Mucosa of stomach (tissue), 1 donor: ENCODE measurements at regions not wholly inside any gene's neighbourhood (a gene's known extent, or its start where the extent isn't known, plus 50 kb on each side); places are given as distances from the start of the nearest gene placed in this dataset.

Source experiments
- H3K27me3 ChIP-seq: one replicate; pipeline ENCODE4 v1.7.0; 2013; ENCODE audit warnings: mild to moderate bottlenecking, low read length; ENCODE audit not compliant: control insufficient read depth, insufficient read depth
- H3K36me3 ChIP-seq: one replicate; pipeline ENCODE4 v1.7.0; 2013; ENCODE audit warnings: low read length; ENCODE audit not compliant: control insufficient read depth, insufficient read depth
- H3K4me1 ChIP-seq: one replicate; pipeline ENCODE4 v1.7.0; 2013; ENCODE audit warnings: mild to moderate bottlenecking, low read length; ENCODE audit not compliant: control insufficient read depth, insufficient read depth
- H3K4me3 ChIP-seq: one replicate; pipeline ENCODE4 v1.7.0; 2013; ENCODE audit warnings: low read length
- H3K9ac ChIP-seq: one replicate; pipeline ENCODE4 v1.7.0; 2013; ENCODE audit warnings: mild to moderate bottlenecking, low read length, moderate library complexity
- H3K9me3 ChIP-seq: one replicate; pipeline ENCODE4 v1.7.0; 2013; ENCODE audit warnings: mild to moderate bottlenecking, low read length, moderate library complexity; ENCODE audit not compliant: control insufficient read depth
- donor health status: Pancreatic carcinoma.

- Histone ChIP-seq H3K9me3 (no peaks in the 10 kb centered on the region), H3K27me3 (no peaks in the 10 kb centered on the region), H3K36me3 (no peaks in the 10 kb centered on the region), H3K9ac (no peak overlapping the region), H3K4me3 (no peak overlapping the region), H3K4me1 (no peaks in the 10 kb centered on the region)
These were observed 78.1 kb upstream of the RAB4A start for GRCh38 chr1:229192853-229193252.

GRCh38 chr1:229194096-229194495 lies 76.8 kb upstream of the RAB4A start:
- H3K36me3 ChIP-seq: no peaks in the 10 kb centered on the region
- H3K9me3 ChIP-seq: no peaks in the 10 kb centered on the region
- peaks cover 3% of the 10 kb centered on the region for H3K4me1 ChIP-seq
- H3K27me3 ChIP-seq: no peaks in the 10 kb centered on the region
- no peak overlapping the region for H3K4me3 ChIP-seq
- H3K9ac ChIP-seq: no peak overlapping the region

DNA sequence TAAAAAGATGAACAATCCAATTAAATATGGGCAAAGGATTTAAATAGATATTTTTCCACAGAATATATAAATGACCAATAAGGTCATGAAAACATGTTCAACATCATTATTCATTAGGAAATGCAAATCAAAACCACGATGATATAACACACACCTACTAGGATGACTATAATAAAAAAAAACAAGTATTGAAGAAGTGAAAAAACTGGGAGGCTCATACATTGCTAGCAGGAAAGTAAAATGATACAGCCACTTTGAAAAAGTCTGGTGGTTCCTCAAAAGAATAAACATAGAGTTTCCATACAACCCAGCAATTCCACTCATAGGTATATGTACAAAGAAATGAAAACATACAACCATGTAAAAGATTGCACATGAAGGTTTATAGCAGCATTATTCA lies 75.7 kb upstream of the RAB4A start:
- Histone ChIP-seq H3K9ac (no peak overlapping the region), H3K9me3 (no peaks in the 10 kb centered on the region), H3K27me3 (no peaks in the 10 kb centered on the region), H3K4me1 (peaks cover 14% of the 10 kb centered on the region), H3K4me3 (no peak overlapping the region), H3K36me3 (no peaks in the 10 kb centered on the region)

DNA sequence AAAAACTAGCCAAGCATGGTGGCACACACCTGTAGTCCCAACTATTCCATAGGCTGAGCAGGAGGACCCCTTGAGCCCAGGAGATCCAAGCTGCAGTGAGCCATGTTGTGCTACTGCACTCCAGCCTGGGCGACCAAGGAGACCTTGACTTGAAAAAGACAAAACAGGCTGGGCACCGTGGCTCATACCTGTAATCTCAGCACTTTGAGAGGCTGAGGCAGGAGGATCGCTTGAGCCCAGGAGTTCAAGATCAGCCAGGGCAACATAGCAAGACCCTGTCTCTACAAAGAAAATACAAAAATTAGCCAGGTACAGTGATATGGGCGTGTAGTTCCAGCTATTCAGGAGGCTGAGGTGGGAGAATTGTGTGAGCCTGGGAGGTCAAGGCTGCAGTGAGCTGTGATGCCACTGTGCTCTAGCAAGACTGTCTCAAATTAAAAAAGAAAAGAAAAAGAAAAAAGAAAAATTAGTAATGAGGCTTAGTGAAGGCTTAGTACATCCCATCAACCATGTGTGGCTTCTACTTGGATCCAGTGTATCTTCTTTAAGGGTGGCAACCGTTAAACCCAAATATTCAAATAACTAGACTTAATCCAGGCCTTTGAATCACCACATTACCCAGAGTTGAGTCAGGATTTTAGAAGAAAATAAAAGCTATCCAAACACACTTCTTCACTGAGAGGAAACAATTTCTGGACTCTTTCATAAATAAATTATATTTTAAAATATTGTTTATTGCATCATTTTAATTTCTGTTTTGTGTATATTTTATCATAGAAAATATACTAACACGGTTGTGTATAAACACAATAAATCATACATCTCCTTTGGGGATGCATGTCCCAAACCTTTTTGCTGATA lies 74.3 kb upstream of the RAB4A start:
- Histone ChIP-seq H3K4me1 (peaks cover 15% of the 10 kb centered on the region), H3K27me3 (no peaks in the 10 kb centered on the region), H3K9me3 (no peaks in the 10 kb centered on the region), H3K4me3 (no peak overlapping the region), H3K36me3 (no peaks in the 10 kb centered on the region), H3K9ac (no peak overlapping the region)

DNA sequence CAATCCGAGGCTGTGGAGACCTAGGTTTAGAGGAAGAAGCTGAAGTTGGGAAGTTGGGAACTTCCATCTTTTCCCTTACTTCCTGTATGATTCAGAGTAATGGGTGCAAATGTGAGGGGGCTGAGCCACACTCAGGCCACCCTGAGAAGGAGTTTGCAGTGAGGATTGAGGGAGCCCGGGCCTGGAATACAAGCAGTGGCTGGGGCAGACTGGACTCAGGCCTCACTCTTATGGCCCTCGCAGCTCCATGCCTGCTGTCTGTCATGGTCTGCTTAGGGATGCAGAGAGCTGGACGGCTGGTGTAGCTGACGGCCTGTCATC lies 73.7 kb upstream of the RAB4A start:
- no peak overlapping the region for H3K4me3 ChIP-seq
- H3K4me1 ChIP-seq: peaks cover 15% of the 10 kb centered on the region
- H3K36me3 ChIP-seq: no peaks in the 10 kb centered on the region
- no peak overlapping the region for H3K9ac ChIP-seq
- H3K9me3 ChIP-seq: no peaks in the 10 kb centered on the region
- no peaks in the 10 kb centered on the region for H3K27me3 ChIP-seq

GRCh38 chr1:229199261-229200243 lies 71.4 kb upstream of the RAB4A start:
- no peak overlapping the region for H3K4me3 ChIP-seq
- H3K36me3 ChIP-seq: no peaks in the 10 kb centered on the region
- H3K27me3 ChIP-seq: no peaks in the 10 kb centered on the region
- no peaks in the 10 kb centered on the region for H3K9me3 ChIP-seq
- peaks cover 15% of the 10 kb centered on the region for H3K4me1 ChIP-seq
- no peak overlapping the region for H3K9ac ChIP-seq

- H3K9me3 ChIP-seq: no peaks in the 10 kb centered on the region
- H3K36me3 ChIP-seq: no peaks in the 10 kb centered on the region
- no peaks in the 10 kb centered on the region for H3K27me3 ChIP-seq
- H3K4me3 ChIP-seq: no peak overlapping the region
- H3K4me1 ChIP-seq: peaks cover 25% of the 10 kb centered on the region
- H3K9ac ChIP-seq: no peak overlapping the region
These were observed 67.7 kb upstream of the RAB4A start for GRCh38 chr1:229203030-229203751.

DNA sequence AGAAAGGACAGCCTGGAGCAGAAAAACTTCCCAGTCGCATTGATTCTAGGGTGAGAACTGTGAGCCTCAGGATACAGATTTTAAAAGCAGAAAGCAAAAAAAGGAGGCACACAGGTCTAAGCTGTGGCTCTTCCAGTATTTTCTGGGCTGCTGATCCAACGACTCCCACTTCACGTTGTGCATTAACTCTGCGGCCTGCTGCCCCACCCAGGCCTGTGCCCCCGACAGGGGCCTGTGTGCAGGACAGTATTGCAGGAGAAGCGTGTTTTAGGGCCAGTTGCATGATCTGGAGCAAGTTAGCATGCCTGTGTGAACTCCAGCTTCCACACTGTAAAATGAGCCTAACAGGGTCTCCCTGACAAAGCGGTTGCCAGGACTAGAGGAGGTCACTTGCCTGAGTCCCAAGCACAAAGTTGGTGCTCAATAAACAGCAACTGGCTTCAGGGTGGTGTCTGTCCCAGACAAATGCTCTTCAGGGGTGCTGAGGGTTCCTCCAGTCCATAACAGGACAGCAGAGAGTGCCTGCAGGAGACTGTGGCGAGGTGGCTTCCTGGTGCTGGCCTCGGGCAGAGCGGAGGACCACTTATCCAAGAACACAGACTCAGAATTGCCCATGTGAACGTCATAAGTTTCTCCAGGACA lies 66.8 kb upstream of the RAB4A start:
- Histone ChIP-seq H3K9me3 (no peaks in the 10 kb centered on the region), H3K36me3 (no peaks in the 10 kb centered on the region), H3K27me3 (no peaks in the 10 kb centered on the region), H3K9ac (no peak overlapping the region), H3K4me1 (peaks cover 29% of the 10 kb centered on the region), H3K4me3 (no peak overlapping the region)

GRCh38 chr1:229204921-229205777 lies 65.8 kb upstream of the RAB4A start:
- no peaks in the 10 kb centered on the region for H3K27me3 ChIP-seq
- H3K4me3 ChIP-seq: no peak overlapping the region
- no peaks in the 10 kb centered on the region for H3K9me3 ChIP-seq
- no peaks in the 10 kb centered on the region for H3K36me3 ChIP-seq
- no peak overlapping the region for H3K9ac ChIP-seq
- peaks cover 29% of the 10 kb centered on the region for H3K4me1 ChIP-seq

DNA sequence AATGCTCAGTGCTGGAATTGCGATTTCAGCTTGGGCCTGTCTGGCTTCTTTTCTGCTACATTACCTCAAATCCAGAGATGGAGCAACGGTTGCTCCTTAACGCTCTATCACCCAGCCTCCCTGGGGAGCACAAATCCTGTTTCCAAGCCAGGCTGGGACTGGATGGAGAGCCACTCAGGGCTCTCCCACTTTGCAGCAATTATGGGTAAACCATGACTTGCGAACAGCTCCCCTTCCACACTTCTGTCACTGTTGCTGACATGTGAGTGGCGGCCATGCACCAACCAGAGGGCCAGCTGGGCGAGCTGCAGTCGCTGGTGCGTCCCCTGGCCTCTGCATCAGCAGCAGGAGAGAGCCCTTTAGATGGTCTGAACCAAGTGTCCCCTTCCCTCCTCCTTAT lies 65.1 kb upstream of the RAB4A start:
- H3K4me3 ChIP-seq: no peak overlapping the region
- H3K9me3 ChIP-seq: no peaks in the 10 kb centered on the region
- H3K36me3 ChIP-seq: no peaks in the 10 kb centered on the region
- H3K9ac ChIP-seq: no peak overlapping the region
- peaks cover 29% of the 10 kb centered on the region for H3K4me1 ChIP-seq
- no peaks in the 10 kb centered on the region for H3K27me3 ChIP-seq

GRCh38 chr1:229207916-229208315 lies 63.0 kb upstream of the RAB4A start:
- Histone ChIP-seq H3K4me3 (no peak overlapping the region), H3K9me3 (no peaks in the 10 kb centered on the region), H3K27me3 (no peaks in the 10 kb centered on the region), H3K36me3 (no peaks in the 10 kb centered on the region), H3K9ac (no peak overlapping the region), H3K4me1 (peaks cover 29% of the 10 kb centered on the region)
